Astrocyte (in vitro differentiated cells and primary cell): ENCODE measurements at regions not wholly inside any gene's neighbourhood (a gene's known extent, or its start where the extent isn't known, plus 50 kb on each side); places are given as distances from the start of the nearest gene placed in this dataset.

Experiments used
- CTCF ChIP-seq: IDR thresholded peaks from 2 replicates; pipeline ENCODE4 v1.5.1; 2011; ENCODE audit warnings: low read depth, mild to moderate bottlenecking, inconsistent platforms, low read length, moderate library complexity; ENCODE audit not compliant: insufficient read depth
- EZH2 ChIP-seq: IDR thresholded peaks from 2 replicates; pipeline ENCODE4 v1.6.1; 2012; ENCODE audit warnings: mild to moderate bottlenecking, low read length, inconsistent platforms; ENCODE audit not compliant: insufficient read depth

- no peak for TF ChIP-seq CTCF
- TF ChIP-seq EZH2 = no peak
Measured at GRCh38 chr12:89173096-89173495, 179.2 kb downstream of the DUSP6 start.
